ENCODE measurements at regions not wholly inside any gene's neighbourhood (a gene's known extent, or its start where the extent isn't known, plus 50 kb on each side); places are given as distances from the start of the nearest gene placed in this dataset. TPM values are rescaled to one million over a fixed set of nuclear protein-coding genes. Genes with fewer than 3 reads are reported as not detected.

DNA sequence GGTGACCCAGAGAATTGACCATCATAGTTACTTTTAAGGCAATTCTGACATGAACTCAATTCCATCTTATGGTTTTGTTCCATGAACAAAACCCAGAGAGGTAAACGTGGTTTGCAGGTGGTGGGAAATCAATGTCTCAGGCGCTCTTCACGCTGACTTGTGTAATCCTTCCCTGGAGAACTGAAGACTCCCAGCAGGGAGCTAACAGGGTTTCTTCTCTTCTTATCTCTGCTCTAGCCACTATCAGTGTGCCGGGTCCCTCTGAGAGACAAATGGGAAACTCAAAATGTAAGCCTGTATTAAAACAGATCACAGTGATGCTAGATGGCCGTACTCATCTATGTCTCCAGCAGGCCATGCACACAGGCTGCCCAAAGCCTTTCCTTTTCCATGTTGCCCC lies 57.6 kb upstream of the ARGLU1 start:
- H3K4me3 ChIP-seq, result no peak overlapping the region

DNA sequence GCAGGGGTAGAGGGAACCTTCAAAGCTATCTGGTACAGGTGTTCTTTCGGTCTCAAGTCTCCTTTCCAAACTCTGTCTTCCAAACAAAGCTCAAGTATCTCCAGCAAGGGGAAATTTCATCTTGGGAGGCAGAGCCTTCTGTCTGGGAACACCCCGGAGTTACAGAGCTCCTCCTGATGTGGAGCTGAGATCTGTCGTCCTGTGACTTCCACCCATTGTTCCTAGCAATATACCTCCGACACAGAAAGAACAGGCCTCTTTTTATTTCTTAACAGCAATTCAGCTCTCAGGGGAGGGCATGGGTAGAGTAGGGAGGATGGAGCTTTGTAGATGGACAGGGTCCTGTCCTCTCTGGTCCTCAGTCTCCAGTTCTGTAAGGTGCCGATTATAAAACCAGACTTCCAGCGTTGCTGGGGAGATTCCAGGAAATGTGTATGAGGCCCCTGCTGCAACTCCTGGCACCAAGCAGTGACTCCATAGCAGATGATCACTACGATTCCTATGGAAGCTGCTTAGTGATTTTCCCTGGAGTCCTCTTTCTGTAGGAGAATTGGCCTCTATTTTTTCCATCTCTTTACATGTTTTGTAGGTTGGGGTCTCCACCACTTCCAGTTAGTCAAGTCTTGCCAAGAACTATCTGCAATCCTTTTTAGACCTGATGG lies 56.0 kb upstream of the ARGLU1 start:
- intact Hi-C loops (cut with DNase I; ENCODE audit: low total_unique reads), result no loop called here
- TF ChIP-seq, protein P1, sequence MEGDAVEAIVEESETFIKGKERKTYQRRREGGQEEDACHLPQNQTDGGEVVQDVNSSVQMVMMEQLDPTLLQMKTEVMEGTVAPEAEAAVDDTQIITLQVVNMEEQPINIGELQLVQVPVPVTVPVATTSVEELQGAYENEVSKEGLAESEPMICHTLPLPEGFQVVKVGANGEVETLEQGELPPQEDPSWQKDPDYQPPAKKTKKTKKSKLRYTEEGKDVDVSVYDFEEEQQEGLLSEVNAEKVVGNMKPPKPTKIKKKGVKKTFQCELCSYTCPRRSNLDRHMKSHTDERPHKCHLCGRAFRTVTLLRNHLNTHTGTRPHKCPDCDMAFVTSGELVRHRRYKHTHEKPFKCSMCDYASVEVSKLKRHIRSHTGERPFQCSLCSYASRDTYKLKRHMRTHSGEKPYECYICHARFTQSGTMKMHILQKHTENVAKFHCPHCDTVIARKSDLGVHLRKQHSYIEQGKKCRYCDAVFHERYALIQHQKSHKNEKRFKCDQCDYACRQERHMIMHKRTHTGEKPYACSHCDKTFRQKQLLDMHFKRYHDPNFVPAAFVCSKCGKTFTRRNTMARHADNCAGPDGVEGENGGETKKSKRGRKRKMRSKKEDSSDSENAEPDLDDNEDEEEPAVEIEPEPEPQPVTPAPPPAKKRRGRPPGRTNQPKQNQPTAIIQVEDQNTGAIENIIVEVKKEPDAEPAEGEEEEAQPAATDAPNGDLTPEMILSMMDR (IDR thresholded peaks at IDR 0.05), result no peak
- TF ChIP-seq POLR2A (IDR thresholded peaks at IDR 0.05), result no peak

More for the DNA sequence above, 57.6 kb upstream of the ARGLU1 start:
- Histone ChIP-seq H3K27me3 (no peaks in the 10 kb centered on the region), H3K27ac (no peak overlapping the region), H3K4me1 (no peaks in the 10 kb centered on the region), H3K36me3 (no peaks in the 10 kb centered on the region), H3K9me3 (no peaks in the 10 kb centered on the region)
- TF ChIP-seq POLR2A (IDR thresholded peaks at IDR 0.05), result no peak
- TF ChIP-seq, protein P1 (IDR thresholded peaks at IDR 0.05), result no peak
- intact Hi-C loops (cut with DNase I; ENCODE audit: low total_unique reads), result no loop called here
- DNase-seq, result no peak

DNA sequence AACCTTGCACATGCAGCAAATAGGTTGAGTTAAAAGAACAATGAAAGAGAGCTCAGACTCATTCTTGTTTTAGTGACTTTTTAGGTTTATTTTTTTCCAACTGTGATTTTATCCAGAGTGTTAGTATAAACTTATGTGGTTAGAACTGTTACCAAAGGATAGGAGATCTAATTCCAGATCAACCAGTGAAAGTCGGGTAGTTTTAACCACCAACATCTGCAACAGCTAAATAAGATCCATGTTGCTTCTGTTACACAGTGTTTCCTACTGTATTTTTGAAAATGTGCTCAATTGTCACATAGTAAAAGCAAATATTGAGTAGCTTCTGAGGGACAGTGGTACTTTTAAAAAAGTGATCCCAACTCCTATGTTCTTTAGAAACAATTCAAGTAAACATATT lies 53.9 kb upstream of the ARGLU1 start:
- TF ChIP-seq, protein P1 (IDR thresholded peaks at IDR 0.05), result no peak
- TF ChIP-seq POLR2A (IDR thresholded peaks at IDR 0.05), result no peak

More for the DNA sequence above, 56.0 kb upstream of the ARGLU1 start:
- Histone ChIP-seq H3K4me1 (no peaks in the 10 kb centered on the region), H3K27ac (no peak overlapping the region), H3K4me3 (no peak overlapping the region), H3K27me3 (no peaks in the 10 kb centered on the region), H3K36me3 (no peaks in the 10 kb centered on the region), H3K9me3 (no peaks in the 10 kb centered on the region)
- DNase-seq, result no peak

DNA sequence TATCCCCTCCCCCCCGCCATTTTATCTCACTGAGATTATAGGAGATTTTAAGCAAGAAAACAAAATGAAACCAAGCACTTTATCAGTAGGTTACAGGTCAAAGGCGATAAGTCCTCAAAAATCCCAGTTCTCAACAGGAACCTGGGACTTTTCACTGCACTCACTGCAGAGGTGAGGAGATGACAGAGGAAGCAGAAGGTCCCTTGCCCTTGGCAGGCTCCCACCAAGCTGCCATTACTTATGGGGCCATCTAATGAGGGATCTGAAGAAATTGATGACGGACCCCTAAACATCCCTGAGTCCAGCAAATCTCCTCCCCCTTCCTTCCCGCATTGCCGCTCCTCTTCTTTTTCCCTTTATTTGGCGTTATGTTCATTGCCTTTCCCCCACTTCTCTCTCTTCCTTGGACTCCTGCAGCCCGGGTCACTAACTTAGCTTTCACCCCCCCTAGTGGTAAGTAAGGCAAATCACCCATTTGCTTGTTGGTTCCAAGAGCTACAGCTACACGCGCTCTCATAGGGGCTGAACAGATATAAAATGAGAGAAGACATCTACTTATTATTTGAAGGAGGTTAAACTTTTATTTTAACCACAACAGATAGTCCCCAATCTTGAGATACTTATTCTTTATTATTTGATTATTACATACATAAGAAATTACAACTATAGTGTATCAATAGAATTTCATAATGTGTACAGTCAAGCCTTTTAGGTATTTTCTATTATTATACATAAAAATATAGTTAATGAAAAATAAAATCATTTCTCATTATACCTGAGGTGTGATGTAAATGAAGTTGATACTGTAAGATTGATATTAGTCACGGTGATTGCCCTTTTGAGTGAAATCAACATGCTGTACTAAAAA lies 52.0 kb upstream of the ARGLU1 start:
- Histone ChIP-seq H3K9me3 (no peaks in the 10 kb centered on the region), H3K4me1 (no peaks in the 10 kb centered on the region), H3K36me3 (no peaks in the 10 kb centered on the region), H3K27me3 (no peaks in the 10 kb centered on the region), H3K27ac (no peak overlapping the region), H3K4me3 (no peak overlapping the region)
- intact Hi-C loops (cut with DNase I; ENCODE audit: low total_unique reads), result no loop called here
- TF ChIP-seq, protein P1 (IDR thresholded peaks at IDR 0.05), result peak; percentile 61 to 75 (median 69)
- no peak for TF ChIP-seq POLR2A (IDR thresholded peaks at IDR 0.05)
- peak in 1 of 2 donors; percentile 33 for DNase-seq

More for the DNA sequence above, 53.9 kb upstream of the ARGLU1 start:
- Histone ChIP-seq H3K9me3 (no peaks in the 10 kb centered on the region), H3K4me1 (no peaks in the 10 kb centered on the region), H3K36me3 (no peaks in the 10 kb centered on the region), H3K4me3 (no peak overlapping the region), H3K27ac (no peak overlapping the region), H3K27me3 (no peaks in the 10 kb centered on the region)
- intact Hi-C loops (cut with DNase I; ENCODE audit: low total_unique reads), result no loop called here
- no peak for DNase-seq

MicroRNAs in the stretch of these regions (microRNA counts, 767-probe panel; counts per million panel counts)
- 0 counts per million in 2 donors for microRNA hsa-miR-1267

Small RNAs in the stretch of these regions (microRNA-seq; reads per million reads assigned to microRNA genes)
- gene MIR1267 (ENCODE audit: borderline microRNAs expressed, borderline replicate concordance), result not detected

Small RNAs in the stretch of these regions (small RNA-seq; reads per million reads assigned to genes)
- gene MIR1267 (not detected), gene SNORD31B (not detected)
